Gastroesophageal sphincter (tissue), 4 donors: ENCODE measurements at regions not wholly inside any gene's neighbourhood (a gene's known extent, or its start where the extent isn't known, plus 50 kb on each side); places are given as distances from the start of the nearest gene placed in this dataset.

Experiments used
- ATAC-seq: fragments of 150-250 bp; one replicate; pipeline ENCODE4 v1.9.1; 2016; ENCODE audit warnings: mild to moderate bottlenecking, moderate library complexity
- H3K27ac ChIP-seq, 4 donors: fragments of 200-600 bp; sonication (generic) in 3 of 4; 1 replicate in 3 of 4; 2 replicates in 1 of 4; pipeline ENCODE4 v1.5.1; 2016 to 2019
- H3K27me3 ChIP-seq: fragments of 200-600 bp; sonication (generic); one replicate; pipeline ENCODE4 v1.5.1; 2019
- H3K36me3 ChIP-seq, 2 donors: fragments of 200-600 bp; sonication (generic); one replicate each; pipeline ENCODE4 v1.5.1; 2019; ENCODE audit warnings: control low read depth in 1 of 2
- H3K4me1 ChIP-seq, 3 donors: fragments of 200-600 bp; sonication (generic); 1 replicate in 2 of 3; 2 replicates in 1 of 3; pipeline ENCODE4 v1.5.1; 2016 to 2019; ENCODE audit warnings: control low read depth in 2 of 3
- H3K4me3 ChIP-seq, 2 donors: fragments of 200-600 bp; sonication (generic); one replicate each; pipeline ENCODE4 v1.5.1; 2019; ENCODE audit warnings: mild to moderate bottlenecking in 1 of 2, moderate library complexity in 1 of 2
- H3K9me3 ChIP-seq, 3 donors: fragments of 200-600 bp; sonication (generic); one replicate each; pipeline ENCODE4 v1.5.1; 2017 to 2019; ENCODE audit warnings: control low read depth in 2 of 3
- EP300 ChIP-seq: sonication (generic); formaldehyde crosslinking; IDR thresholded peaks from one replicate; pipeline ENCODE4 v1.6.1; 2017; ENCODE audit warnings: antibody characterized with exemption, mild to moderate bottlenecking
- POLR2A ChIP-seq, 2 donors: fragments of 450-650 bp; IDR thresholded peaks; one replicate each; pipeline ENCODE4 v1.6.1; 2017; ENCODE audit warnings: antibody characterized with exemption in 2 of 2, mild to moderate bottlenecking in 2 of 2, moderate library complexity in 1 of 2
- POLR2AphosphoS5 ChIP-seq: sonication (generic); formaldehyde crosslinking; IDR thresholded peaks from one replicate; pipeline ENCODE4 v1.6.1; 2017; ENCODE audit warnings: antibody characterized with exemption
- WGBS, 2 donors: methylation state at CpG; one replicate each; pipeline ENCODE4 v1.1.5; 2018; ENCODE audit warnings: low coverage in 1 of 2; 5-methylcytosine and 5-hydroxymethylcytosine counted together
- TF ChIP-seq, protein P1 (sequence below), 4 experiments: fragments of 200-600 bp in 2 of 4; fragments of 450-650 bp in 2 of 4; sonication (generic) in 1 of 4; IDR thresholded peaks; one replicate each; pipeline ENCODE4 v1.5.1; 2017 to 2019; ENCODE audit warnings: antibody characterized with exemption in 4 of 4, mild to moderate bottlenecking in 2 of 4, moderate library complexity in 2 of 4

DNA sequence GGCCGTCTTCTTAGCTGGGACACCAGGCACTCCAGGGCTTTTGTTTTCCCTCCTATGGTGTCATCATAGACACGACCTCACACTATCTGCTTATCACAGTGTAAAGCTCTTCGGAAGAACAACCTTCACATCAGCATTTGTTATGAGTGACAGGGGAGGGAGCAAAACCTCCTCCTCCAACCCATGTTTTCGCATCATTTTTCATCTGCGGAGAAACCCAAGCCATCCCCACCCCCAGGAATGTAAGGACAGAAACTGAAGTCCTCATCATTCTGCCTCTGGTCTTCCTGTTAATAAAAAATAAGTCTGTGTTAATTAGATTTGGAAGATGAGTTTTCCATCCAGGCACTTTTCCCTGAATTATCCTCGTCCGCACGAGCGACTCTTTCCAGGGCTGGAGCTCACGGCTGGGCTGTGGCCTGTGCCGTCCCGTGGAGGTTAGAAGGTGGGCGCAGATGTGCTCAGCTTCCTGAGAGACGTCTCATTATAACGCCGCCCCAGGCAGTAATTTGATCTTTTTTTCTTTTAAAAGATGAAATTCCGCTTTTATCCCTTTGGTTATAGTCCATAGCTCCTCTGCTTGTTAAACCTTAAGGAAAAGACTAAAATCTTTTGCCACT is 101.6 kb upstream of the TMEM18 start:
- H3K27ac ChIP-seq, result no peak overlapping the region
- TF ChIP-seq, protein P1, sequence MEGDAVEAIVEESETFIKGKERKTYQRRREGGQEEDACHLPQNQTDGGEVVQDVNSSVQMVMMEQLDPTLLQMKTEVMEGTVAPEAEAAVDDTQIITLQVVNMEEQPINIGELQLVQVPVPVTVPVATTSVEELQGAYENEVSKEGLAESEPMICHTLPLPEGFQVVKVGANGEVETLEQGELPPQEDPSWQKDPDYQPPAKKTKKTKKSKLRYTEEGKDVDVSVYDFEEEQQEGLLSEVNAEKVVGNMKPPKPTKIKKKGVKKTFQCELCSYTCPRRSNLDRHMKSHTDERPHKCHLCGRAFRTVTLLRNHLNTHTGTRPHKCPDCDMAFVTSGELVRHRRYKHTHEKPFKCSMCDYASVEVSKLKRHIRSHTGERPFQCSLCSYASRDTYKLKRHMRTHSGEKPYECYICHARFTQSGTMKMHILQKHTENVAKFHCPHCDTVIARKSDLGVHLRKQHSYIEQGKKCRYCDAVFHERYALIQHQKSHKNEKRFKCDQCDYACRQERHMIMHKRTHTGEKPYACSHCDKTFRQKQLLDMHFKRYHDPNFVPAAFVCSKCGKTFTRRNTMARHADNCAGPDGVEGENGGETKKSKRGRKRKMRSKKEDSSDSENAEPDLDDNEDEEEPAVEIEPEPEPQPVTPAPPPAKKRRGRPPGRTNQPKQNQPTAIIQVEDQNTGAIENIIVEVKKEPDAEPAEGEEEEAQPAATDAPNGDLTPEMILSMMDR (IDR thresholded peaks at IDR 0.05), result no peak
- TF ChIP-seq POLR2A (IDR thresholded peaks at IDR 0.05) (no peak), EP300 (no peak), POLR2AphosphoS5 (no peak)
- peaks cover 13% of the 10 kb centered on the region for H3K27me3 ChIP-seq
- no peaks in the 10 kb centered on the region for H3K36me3 ChIP-seq
- no peaks in the 10 kb centered on the region for H3K9me3 ChIP-seq
- no peak overlapping the region for H3K4me3 ChIP-seq
- 63 to 69% methylated on average over 5 to 13 of the region's 17 CpGs for WGBS, 2 donors
- H3K4me1 ChIP-seq, result no peaks in the 10 kb centered on the region
- no peak for ATAC-seq

DNA sequence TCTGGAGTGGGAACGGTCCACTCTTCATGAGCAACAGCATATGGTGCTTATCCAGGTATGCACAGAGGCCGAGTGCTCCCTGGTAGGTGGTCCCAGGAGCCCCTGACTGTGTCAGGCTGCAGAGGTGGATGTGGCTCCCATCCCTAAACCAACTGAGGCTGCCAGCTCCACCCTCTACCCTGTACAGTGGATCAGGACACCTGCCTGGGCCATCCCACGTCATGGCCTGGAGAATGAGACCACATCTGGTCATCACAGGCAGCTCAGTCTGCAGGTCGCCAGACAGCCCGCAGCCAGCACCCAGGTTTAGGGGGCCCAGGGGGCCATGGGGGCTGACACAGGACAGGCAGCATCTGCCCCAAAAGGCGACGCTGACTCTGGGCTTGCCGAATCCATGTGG is 100.3 kb upstream of the TMEM18 start:
- Histone ChIP-seq H3K36me3 (no peaks in the 10 kb centered on the region), H3K27ac (no peak overlapping the region), H3K4me1 (no peaks in the 10 kb centered on the region), H3K9me3 (no peaks in the 10 kb centered on the region), H3K27me3 (peaks cover 13% of the 10 kb centered on the region), H3K4me3 (no peak overlapping the region)
- ATAC-seq, result no peak
- TF ChIP-seq, protein P1 (IDR thresholded peaks at IDR 0.05), result no peak
- TF ChIP-seq EP300, result no peak
- no peak for TF ChIP-seq POLR2A (IDR thresholded peaks at IDR 0.05)
- TF ChIP-seq POLR2AphosphoS5, result no peak
- 80% methylated on average over 1 of the region's 8 CpGs; no CpG with 5 or more reads in 1 of the 2 donors for WGBS, 2 donors

- no peak for TF ChIP-seq EP300
- TF ChIP-seq, protein P1 (IDR thresholded peaks at IDR 0.05), result no peak
- no peak for TF ChIP-seq POLR2A (IDR thresholded peaks at IDR 0.05)
- TF ChIP-seq POLR2AphosphoS5, result no peak
- Histone ChIP-seq H3K27me3 (peaks cover 13% of the 10 kb centered on the region), H3K9me3 (no peaks in the 10 kb centered on the region), H3K36me3 (no peaks in the 10 kb centered on the region), H3K27ac (no peak overlapping the region), H3K4me3 (no peak overlapping the region), H3K4me1 (no peaks in the 10 kb centered on the region)
- ATAC-seq, result no peak
- 80% methylated on average over 7 of the region's 15 CpGs; no CpG with 5 or more reads in 1 of the 2 donors for WGBS, 2 donors
Measured at GRCh38 chr2:777051-777450, 99.8 kb upstream of the TMEM18 start.

GRCh38 chr2:776487-776886 is 99.3 kb upstream of the TMEM18 start:
- H3K36me3 ChIP-seq, result no peaks in the 10 kb centered on the region
- TF ChIP-seq POLR2A (IDR thresholded peaks at IDR 0.05) (no peak), POLR2AphosphoS5 (no peak)
- ATAC-seq, result no peak
- no peak overlapping the region for H3K4me3 ChIP-seq
- H3K9me3 ChIP-seq, result no peaks in the 10 kb centered on the region
- peaks cover 13% of the 10 kb centered on the region for H3K27me3 ChIP-seq
- H3K27ac ChIP-seq, result no peak overlapping the region
- WGBS, 2 donors, result 43 to 83% methylated on average over 2 to 9 of the region's 11 CpGs
- no peaks in the 10 kb centered on the region for H3K4me1 ChIP-seq

- WGBS, 2 donors, result 39 to 72% methylated on average over 5 to 6 of the region's 6 CpGs
Measured at GRCh38 chr2:776038-776437, 98.8 kb upstream of the TMEM18 start.

More at GRCh38 chr2:776038-776437, 98.8 kb upstream of the TMEM18 start:
- H3K4me3 ChIP-seq, result no peak overlapping the region
- TF ChIP-seq POLR2AphosphoS5 (no peak), POLR2A (IDR thresholded peaks at IDR 0.05) (no peak), EP300 (no peak)
- TF ChIP-seq, protein P1 (IDR thresholded peaks at IDR 0.05), result no peak
- no peak overlapping the region for H3K27ac ChIP-seq
- no peaks in the 10 kb centered on the region for H3K9me3 ChIP-seq
- ATAC-seq, result no peak
- no peaks in the 10 kb centered on the region for H3K36me3 ChIP-seq
- peaks cover 10% of the 10 kb centered on the region for H3K27me3 ChIP-seq
- H3K4me1 ChIP-seq, result no peaks in the 10 kb centered on the region
